GM06990 (cell line): ENCODE measurements at regions not wholly inside any gene's neighbourhood (a gene's known extent, or its start where the extent isn't known, plus 50 kb on each side); places are given as distances from the start of the nearest gene placed in this dataset.

Source experiments
- DNase-seq: peaks from one replicate; pipeline ENCODE4 v3.0.0-alpha.2; 2011; ENCODE audit not compliant: insufficient read length; ENCODE audit errors: extremely low read depth
- H3K27me3 ChIP-seq: replicated peaks from 2 replicates; pipeline ENCODE4 v1.6.0; 2011; ENCODE audit warnings: low read length; ENCODE audit not compliant: control insufficient read depth, insufficient read depth
- H3K36me3 ChIP-seq: 2 replicates; pipeline ENCODE4 v1.5.1; 2011; ENCODE audit warnings: low read length; ENCODE audit not compliant: control insufficient read depth, insufficient read depth
- H3K4me3 ChIP-seq: replicated peaks from 2 replicates; pipeline ENCODE4 v1.5.1; 2011; ENCODE audit warnings: low read depth, mild to moderate bottlenecking, control low read depth, low read length
- CTCF ChIP-seq: IDR thresholded peaks from 2 replicates; pipeline ENCODE4 v1.5.1; 2011; ENCODE audit warnings: low read length, control low read depth, mild to moderate bottlenecking, inconsistent platforms; ENCODE audit not compliant: insufficient read depth, poor library complexity, severe bottlenecking

- no peak for DNase-seq
- no peaks in the 10 kb centered on the region for H3K36me3 ChIP-seq
- H3K27me3 ChIP-seq, result no peaks in the 10 kb centered on the region
- TF ChIP-seq CTCF, result no peak
- H3K4me3 ChIP-seq, result no peak overlapping the region
Observed at GRCh38 chr5:57417320-57417719, 65.3 kb downstream of the ACTBL2 start.

- no peaks in the 10 kb centered on the region for H3K36me3 ChIP-seq
- no peak for TF ChIP-seq CTCF
- no peak for DNase-seq
- H3K4me3 ChIP-seq, result no peak overlapping the region
- no peaks in the 10 kb centered on the region for H3K27me3 ChIP-seq
Observed at GRCh38 chr5:57416278-57416994, 66.2 kb downstream of the ACTBL2 start.

GRCh38 chr5:57414857-57415256 lies 67.8 kb downstream of the ACTBL2 start:
- no peak overlapping the region for H3K4me3 ChIP-seq

GRCh38 chr5:57414191-57414590 lies 68.4 kb downstream of the ACTBL2 start:
- no peaks in the 10 kb centered on the region for H3K27me3 ChIP-seq
- DNase-seq, result no peak
- no peak overlapping the region for H3K4me3 ChIP-seq
- no peak for TF ChIP-seq CTCF
- no peaks in the 10 kb centered on the region for H3K36me3 ChIP-seq

More at GRCh38 chr5:57414857-57415256, 67.8 kb downstream of the ACTBL2 start:
- TF ChIP-seq CTCF, result no peak
- no peaks in the 10 kb centered on the region for H3K36me3 ChIP-seq
- no peak for DNase-seq
- no peaks in the 10 kb centered on the region for H3K27me3 ChIP-seq

- Histone ChIP-seq H3K36me3 (no peaks in the 10 kb centered on the region), H3K27me3 (no peaks in the 10 kb centered on the region), H3K4me3 (no peak overlapping the region)
- TF ChIP-seq CTCF, result no peak
- no peak for DNase-seq
Observed at GRCh38 chr5:57413145-57413544, 69.5 kb downstream of the ACTBL2 start.

GRCh38 chr5:57412680-57413079 lies 69.9 kb downstream of the ACTBL2 start:
- Histone ChIP-seq H3K4me3 (no peak overlapping the region), H3K36me3 (no peaks in the 10 kb centered on the region), H3K27me3 (no peaks in the 10 kb centered on the region)
- DNase-seq, result no peak
- no peak for TF ChIP-seq CTCF
